ENCODE measurements at regions not wholly inside any gene's neighbourhood (a gene's known extent, or its start where the extent isn't known, plus 50 kb on each side); places are given as distances from the start of the nearest gene placed in this dataset.

GRCh38 chr5:179452356-179453230 lies 97.8 kb upstream of the RUFY1 start:
- BruUV-seq (replicated peaks): no TSS peak
- H3K9me1 ChIP-seq (replicated peaks; ENCODE audit: control insufficient read depth, extremely low read depth, insufficient read depth, low read length): no peaks in the 10 kb centered on the region
- H3K79me2 ChIP-seq (ENCODE audit: control insufficient read depth, insufficient read depth, low read length): no peaks in the 10 kb centered on the region
- ChIA-PET CTCF (no interaction called here), POLR2A (no interaction called here)
- no peak overlapping the region for H2AFZ ChIP-seq (ENCODE audit: low read depth, low read length)
- no peak for DNase-seq (ENCODE audit: low read depth, low spot score)
- no peaks in the 10 kb centered on the region for H3K27me3 ChIP-seq (ENCODE audit: control insufficient read depth in 2 of 2, insufficient read depth in 2 of 2, low read length in 2 of 2)
- H3K27ac ChIP-seq (ENCODE audit: insufficient read depth, low read depth, low read length): no peak overlapping the region
- TF ChIP-seq GATA2 (IDR thresholded peaks at IDR 0.05; ENCODE audit: insufficient read depth, insufficient read length, low read depth, low read length): no peak
- TF ChIP-seq CTCF (IDR thresholded peaks at IDR 0.05; ENCODE audit: extremely low read depth in 1 of 2, insufficient read depth in 1 of 2, low read depth in 1 of 2, low read length in 2 of 2): no peak
- FAIRE-seq: no peak
- H3K4me1 ChIP-seq (ENCODE audit: control insufficient read depth, extremely low read depth, insufficient read depth, low read length): no peaks in the 10 kb centered on the region
- no peaks in the 10 kb centered on the region for H3K36me3 ChIP-seq (ENCODE audit: control insufficient read depth in 2 of 2, extremely low read depth in 1 of 2, insufficient read depth in 2 of 2, low read length in 2 of 2)
- H3K4me3 ChIP-seq (replicated peaks in 1 of 3; ENCODE audit: insufficient read depth in 1 of 3, low read depth in 1 of 3, low read length in 3 of 3): no peak overlapping the region
- dilution Hi-C loops (cut with MboI; ENCODE audit: extremely low pct_ligation_motif_present, low sequenced_read_pairs): no loop called here
- H3K9ac ChIP-seq (replicated peaks; ENCODE audit: extremely low read depth, insufficient read depth, low read length): no peak overlapping the region
- H4K20me1 ChIP-seq (replicated peaks; ENCODE audit: control insufficient read depth, extremely low read depth, insufficient read depth, low read length): no peaks in the 10 kb centered on the region
- peaks cover 10% of the 10 kb centered on the region for H3K9me3 ChIP-seq (replicated peaks; ENCODE audit: control insufficient read depth, insufficient read depth, low read length)
- intact Hi-C loops (cut with micrococcal nuclease): no loop called here
- H3K4me2 ChIP-seq (ENCODE audit: insufficient read depth, low read length): no peak overlapping the region

DNA sequence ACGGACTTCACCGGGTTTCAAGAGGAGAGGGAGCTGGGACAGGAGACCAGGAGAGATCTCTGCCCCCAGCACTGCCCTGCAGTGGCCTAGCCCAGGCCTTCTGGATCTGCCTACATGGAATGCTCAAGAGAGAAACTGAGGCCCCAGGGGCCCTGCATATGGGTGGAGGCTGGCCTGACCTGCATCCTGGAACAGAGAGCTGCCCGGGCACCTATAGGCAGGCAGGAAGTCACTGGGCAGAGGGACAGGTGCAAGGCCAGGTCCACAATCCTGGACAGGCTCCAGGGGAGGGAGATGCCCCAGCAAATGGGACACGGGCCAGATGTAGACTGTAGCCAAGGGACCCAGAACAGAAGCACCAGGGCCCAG lies 98.5 kb upstream of the RUFY1 start:
- POLR2A ChIA-PET: no interaction called here
- CTCF ChIA-PET: no interaction called here
- H3K27ac ChIP-seq (ENCODE audit: insufficient read depth, low read depth, low read length): no peak overlapping the region
- H3K4me3 ChIP-seq (replicated peaks in 1 of 3; ENCODE audit: insufficient read depth in 1 of 3, low read depth in 1 of 3, low read length in 3 of 3): no peak overlapping the region
- no peak overlapping the region for H2AFZ ChIP-seq (ENCODE audit: low read depth, low read length)
- H3K36me3 ChIP-seq (ENCODE audit: control insufficient read depth in 2 of 2, extremely low read depth in 1 of 2, insufficient read depth in 2 of 2, low read length in 2 of 2): no peaks in the 10 kb centered on the region
- TF ChIP-seq POLR2AphosphoS5 (IDR thresholded peaks at IDR 0.05; ENCODE audit: insufficient read depth, low read depth, low read length) (no peak), EZH2 (IDR thresholded peaks at IDR 0.05; ENCODE audit: borderline replicate concordance, low read depth, low read length, severe bottlenecking) (no peak), JUN (IDR thresholded peaks at IDR 0.05; ENCODE audit: borderline replicate concordance, insufficient read depth, insufficient read length, low read depth) (no peak), MAX (IDR thresholded peaks at IDR 0.05; ENCODE audit: insufficient read depth, insufficient read length) (no peak), MYC (IDR thresholded peaks at IDR 0.05; ENCODE audit: low read depth, low read length) (no peak), FOS (IDR thresholded peaks at IDR 0.05; ENCODE audit: borderline replicate concordance, insufficient read depth, low read length) (no peak), CTCF (IDR thresholded peaks at IDR 0.05; ENCODE audit: extremely low read depth in 1 of 2, insufficient read depth in 1 of 2, low read depth in 1 of 2, low read length in 2 of 2) (no peak), POLR2A (IDR thresholded peaks at IDR 0.05; ENCODE audit: low read depth, low read length) (no peak), GATA2 (IDR thresholded peaks at IDR 0.05; ENCODE audit: insufficient read depth, insufficient read length, low read depth, low read length) (no peak)
- dilution Hi-C loops (cut with MboI; ENCODE audit: extremely low pct_ligation_motif_present, low sequenced_read_pairs): no loop called here
- no peak overlapping the region for H3K4me2 ChIP-seq (ENCODE audit: insufficient read depth, low read length)
- H3K4me1 ChIP-seq (ENCODE audit: control insufficient read depth, extremely low read depth, insufficient read depth, low read length): no peaks in the 10 kb centered on the region
- no peaks in the 10 kb centered on the region for H3K79me2 ChIP-seq (ENCODE audit: control insufficient read depth, insufficient read depth, low read length)
- no peak for FAIRE-seq
- H3K9me3 ChIP-seq (replicated peaks; ENCODE audit: control insufficient read depth, insufficient read depth, low read length): peaks cover 8% of the 10 kb centered on the region
- no peaks in the 10 kb centered on the region for H3K27me3 ChIP-seq (ENCODE audit: control insufficient read depth in 2 of 2, insufficient read depth in 2 of 2, low read length in 2 of 2)
- BruUV-seq (replicated peaks): no TSS peak
- no peaks in the 10 kb centered on the region for H4K20me1 ChIP-seq (replicated peaks; ENCODE audit: control insufficient read depth, extremely low read depth, insufficient read depth, low read length)
- DNase-seq (ENCODE audit: low read depth, low spot score): no peak
- intact Hi-C loops (cut with micrococcal nuclease): no loop called here
- no peak overlapping the region for H3K9ac ChIP-seq (replicated peaks; ENCODE audit: extremely low read depth, insufficient read depth, low read length)
- H3K9me1 ChIP-seq (replicated peaks; ENCODE audit: control insufficient read depth, extremely low read depth, insufficient read depth, low read length): no peaks in the 10 kb centered on the region

Measured in endothelial cell of umbilical vein (primary cell).